AG09319 (cell line): ENCODE measurements at regions not wholly inside any gene's neighbourhood (a gene's known extent, or its start where the extent isn't known, plus 50 kb on each side); places are given as distances from the start of the nearest gene placed in this dataset.

ENCODE experiments used
- DNase-seq: peaks from one replicate; pipeline ENCODE4 v3.0.0-alpha.2; 2010; ENCODE audit warnings: low read depth; ENCODE audit errors: extremely low read depth
- CTCF ChIP-seq: IDR thresholded peaks from 2 replicates; pipeline ENCODE4 v1.5.1; 2011; ENCODE audit warnings: low read depth, mild to moderate bottlenecking, inconsistent platforms, low read length, moderate library complexity

- no peak for TF ChIP-seq CTCF
- no peak for DNase-seq
Observed at GRCh38 chr3:70580021-70580420, 267.6 kb upstream of the MDFIC2 start.

DNA sequence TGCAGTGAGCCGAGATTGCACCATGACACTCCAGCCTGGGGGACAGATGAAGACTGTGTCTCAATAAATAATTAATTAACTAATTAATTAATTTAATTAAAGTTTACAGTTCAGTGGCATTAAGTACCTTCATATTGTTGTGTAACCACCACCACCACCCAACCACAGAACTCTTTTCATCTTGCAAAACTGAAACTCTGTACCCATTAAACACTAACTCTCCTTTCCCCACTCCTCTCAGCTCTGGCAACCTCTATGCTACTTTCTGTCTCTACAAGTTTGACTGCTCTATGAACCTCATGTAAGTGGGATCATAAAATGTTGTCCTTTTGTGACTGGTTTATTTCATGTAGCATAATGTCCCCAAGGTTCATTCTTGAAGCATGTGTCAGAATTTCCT lies 259.3 kb upstream of the MDFIC2 start:
- DNase-seq = no peak
- TF ChIP-seq CTCF = no peak

GRCh38 chr3:70570584-70570983 lies 258.1 kb upstream of the MDFIC2 start:
- DNase-seq = no peak
- TF ChIP-seq CTCF = no peak

GRCh38 chr3:70568626-70569025 lies 256.2 kb upstream of the MDFIC2 start:
- no peak for TF ChIP-seq CTCF
- no peak for DNase-seq

- no peak for DNase-seq
- TF ChIP-seq CTCF = no peak
Observed at GRCh38 chr3:70565861-70566260, 253.4 kb upstream of the MDFIC2 start.

DNA sequence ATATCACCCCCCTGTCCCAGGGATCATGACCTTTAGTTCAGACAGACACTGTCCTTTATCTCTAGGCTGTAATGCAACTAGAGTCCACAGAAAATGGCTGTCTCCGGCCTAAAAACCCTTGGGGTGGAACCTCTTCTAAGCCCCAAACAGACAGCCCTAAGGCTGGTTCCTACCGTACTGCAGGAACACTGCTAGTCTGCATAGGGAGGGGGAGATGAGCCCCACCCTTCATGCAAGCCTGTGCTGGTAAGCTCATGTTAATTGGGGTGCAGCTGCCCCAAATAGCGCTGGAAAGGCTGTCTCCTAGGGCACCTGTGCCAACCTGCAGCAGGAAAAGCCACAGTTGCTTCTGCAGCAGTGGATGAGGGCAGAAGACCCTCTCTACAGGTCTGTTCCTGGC lies 252.1 kb upstream of the MDFIC2 start:
- TF ChIP-seq CTCF = no peak
- no peak for DNase-seq

DNA sequence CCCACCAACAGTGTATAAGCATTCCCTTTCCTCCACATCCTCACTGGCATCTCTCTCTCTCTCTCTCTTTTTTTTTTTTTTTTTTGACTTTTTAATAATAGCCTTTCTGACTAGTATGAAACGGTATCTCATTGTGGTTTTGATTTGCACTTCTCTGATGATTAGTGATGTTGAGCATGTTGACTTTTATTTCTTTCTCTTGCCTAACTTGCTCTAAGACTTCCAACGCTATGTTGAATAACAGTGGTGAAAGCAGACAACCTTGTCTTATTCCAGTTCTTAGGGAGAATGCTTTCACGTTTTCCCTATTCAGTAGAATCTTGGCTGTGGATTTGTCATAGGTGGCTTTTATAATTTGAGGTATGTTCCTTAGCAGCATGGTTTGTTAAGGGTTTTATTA lies 249.4 kb upstream of the MDFIC2 start:
- no peak for TF ChIP-seq CTCF
- DNase-seq = no peak
